ENCODE measurements at regions not wholly inside any gene's neighbourhood (a gene's known extent, or its start where the extent isn't known, plus 50 kb on each side); places are given as distances from the start of the nearest gene placed in this dataset.
A peak's percentile ranks its signal among the peaks of the same experiment; 100 is the strongest.
"Not testable (repeated sequence)": the region's sequence is repeated elsewhere in the genome, so short reads cannot be mapped to it uniquely, and the experiment has no call there.

DNA sequence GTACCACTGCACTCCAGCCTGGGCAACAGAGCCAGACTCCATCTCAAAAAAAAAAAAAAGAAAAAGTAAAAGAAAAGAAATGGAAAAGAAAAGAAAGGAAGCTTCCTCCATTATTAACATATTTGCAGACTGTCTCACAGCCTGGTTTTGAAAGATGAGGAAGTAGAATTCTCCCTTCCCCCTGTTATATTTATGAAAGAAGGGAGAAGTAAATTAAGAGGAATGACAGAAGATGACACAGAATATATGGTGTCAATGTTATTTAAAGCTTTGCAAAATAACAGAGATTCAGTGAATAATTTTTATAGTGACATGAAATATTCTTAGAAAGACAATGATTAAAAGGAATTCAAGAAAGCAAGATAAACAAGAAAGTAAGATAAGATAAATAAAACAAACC is 83.7 kb upstream of the PRSS16 start:
- no peak for DNase-seq

DNA sequence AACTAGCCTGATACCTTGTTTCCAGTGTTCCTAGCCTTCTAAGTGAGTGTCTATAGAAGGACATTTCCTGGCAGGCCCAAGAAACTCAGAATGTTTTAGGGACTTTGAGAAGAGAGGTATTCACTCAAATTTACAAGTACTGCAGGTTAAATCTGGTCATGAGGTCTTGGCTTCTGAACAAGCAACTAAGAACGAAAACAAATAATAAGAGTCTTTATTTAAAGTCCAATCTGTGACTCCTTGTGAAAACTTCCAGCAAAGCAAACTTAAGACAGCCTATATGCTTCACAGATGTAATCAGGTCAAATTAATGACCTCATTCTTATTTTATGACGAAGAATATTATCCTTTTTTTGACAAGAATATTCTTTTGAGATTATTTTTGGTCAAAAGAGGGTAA is 79.4 kb upstream of the PRSS16 start:
- no peak for DNase-seq

DNA sequence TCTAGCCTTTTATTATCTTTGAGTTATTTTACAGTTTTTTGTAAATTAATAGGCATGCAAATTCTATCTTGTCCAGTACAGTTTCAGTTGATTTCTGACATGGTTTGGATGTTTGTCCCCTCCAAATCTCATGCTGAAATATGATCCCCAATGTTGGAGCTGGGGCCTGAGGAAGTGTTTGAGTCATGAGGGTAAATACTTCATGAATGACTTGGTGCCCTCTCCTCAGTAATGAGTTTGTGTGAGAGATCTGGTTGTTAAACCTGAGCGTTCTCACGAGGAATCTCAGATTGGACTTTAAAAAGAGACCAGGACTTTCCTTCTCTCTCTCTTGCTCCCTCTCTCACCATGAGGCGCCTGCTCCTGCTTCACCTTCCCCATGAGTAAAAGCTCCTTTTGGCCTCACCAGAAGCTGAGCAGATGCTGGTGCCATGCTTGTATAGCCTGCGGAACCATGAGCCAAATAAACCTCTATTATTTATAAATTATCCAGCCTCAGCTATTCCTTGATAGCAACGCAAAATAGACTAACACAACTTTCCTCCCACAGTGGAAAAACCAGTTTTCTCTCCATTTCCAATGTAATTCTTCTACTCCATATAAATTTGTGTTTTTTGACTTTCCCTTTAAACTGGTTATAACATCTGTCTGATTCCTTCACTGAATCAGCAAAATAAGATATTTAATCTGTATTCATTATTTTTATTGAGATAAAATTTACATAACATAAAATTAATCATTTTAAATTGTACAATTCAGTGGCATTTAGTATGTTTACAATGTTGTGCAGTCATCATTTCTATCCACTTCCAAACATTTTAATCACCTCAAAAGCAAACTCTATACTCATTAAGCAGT is 78.7 kb upstream of the PRSS16 start:
- DNase-seq = no peak

DNA sequence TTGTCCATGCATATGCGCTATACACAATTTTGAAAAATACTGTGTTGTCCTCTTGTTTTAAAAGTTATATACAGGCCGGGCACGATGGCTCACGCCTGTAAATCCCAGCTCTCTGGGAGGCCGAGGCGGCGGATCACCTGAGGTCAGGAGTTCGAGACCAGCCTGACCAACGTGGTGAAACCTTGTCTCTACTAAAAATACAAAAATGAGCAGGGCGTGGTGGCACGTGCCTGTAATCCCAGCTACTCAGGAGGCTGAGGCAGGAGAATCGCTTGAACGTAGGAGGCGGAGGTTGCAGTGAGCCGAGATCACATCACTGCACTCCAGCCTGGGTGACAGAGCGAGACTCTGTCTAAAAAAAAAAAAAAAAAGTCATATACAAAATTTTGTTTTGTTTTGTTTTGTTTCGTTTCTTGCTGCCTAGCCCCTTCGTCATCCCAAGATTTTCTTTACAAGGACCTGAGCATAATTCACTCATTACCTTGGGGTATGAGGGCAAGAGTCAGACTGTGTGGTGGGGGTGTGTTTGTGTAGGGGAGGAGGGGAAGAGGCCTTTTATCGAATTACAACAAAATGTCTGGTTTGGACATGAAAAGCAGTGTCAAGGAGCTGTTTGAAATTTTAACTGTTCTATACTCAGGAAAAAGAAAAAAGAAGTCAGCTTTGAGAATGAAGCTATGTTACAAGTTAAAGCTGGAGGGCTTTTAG is 74.8 kb upstream of the PRSS16 start:
- DNase-seq = not testable (repeated sequence)

GRCh38 chr6:27173232-27173601 is 74.3 kb upstream of the PRSS16 start:
- not testable (repeated sequence) for DNase-seq

DNA sequence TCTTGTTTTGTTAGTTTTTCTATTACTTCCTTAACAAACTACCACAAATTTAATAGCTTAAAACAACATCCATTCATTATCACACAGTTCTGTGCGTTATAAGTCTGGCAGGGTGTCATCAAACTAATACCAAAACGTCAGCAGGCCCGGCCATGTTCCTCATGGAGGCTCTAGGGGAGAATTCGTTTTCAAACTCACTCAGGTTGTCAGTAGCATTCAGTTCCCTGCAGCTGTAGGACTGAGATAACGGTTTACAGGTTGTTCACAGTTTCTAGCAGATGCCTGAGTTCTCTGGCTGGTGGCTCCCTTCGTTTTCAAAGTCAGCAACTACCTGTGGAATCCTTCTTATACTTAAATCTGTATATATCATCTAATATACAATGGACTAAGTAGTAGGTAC is 72.5 kb upstream of the PRSS16 start:
- DNase-seq = no peak

GRCh38 chr6:27176096-27176495 is 71.4 kb upstream of the PRSS16 start:
- no peak for DNase-seq

GRCh38 chr6:27176523-27177484 is 70.7 kb upstream of the PRSS16 start:
- DNase-seq = peak; percentile 65

DNA sequence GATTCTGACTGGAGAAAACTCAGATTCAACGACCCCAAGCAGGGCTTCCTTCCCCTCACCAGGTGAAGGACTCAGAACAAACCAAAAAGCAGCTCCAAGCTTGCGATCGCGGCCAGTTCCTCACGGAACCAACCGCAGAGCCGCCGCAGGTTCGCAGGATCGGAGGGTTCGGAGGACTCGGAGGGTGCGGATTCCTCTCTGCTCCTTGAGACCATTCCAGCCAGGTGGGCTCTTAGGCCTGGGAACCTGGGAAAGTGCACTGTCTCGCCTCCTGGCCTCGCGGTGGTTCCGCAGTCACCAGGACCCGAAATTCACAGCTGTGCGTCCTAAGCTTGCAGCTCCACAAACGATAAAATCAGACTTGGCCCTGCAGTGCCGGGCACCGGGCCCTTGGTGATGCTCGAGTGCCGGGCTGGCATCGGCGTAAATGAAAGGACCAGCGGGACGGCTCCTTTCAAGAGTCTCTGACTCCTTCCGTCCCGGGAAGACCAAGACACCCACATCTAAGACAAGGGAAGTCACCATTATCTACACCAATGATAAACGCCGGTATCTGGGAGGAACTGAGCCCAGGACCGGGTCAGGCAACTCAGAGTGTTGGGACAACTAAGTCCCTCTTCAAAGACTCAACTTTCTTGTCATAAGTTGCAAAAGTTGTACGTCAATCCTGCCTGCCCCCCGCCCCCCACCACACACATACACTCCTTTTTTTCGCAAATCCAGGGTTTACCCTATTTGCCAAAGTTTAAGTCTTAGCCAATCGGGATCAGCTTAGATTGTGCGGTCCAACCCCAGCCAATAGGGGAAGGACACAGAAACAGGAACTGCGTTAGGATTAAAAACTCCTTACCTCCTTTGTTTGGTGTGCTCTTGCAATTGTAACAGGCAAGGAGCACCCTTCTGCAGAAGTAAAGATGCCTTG is 69.8 kb upstream of the PRSS16 start:
- DNase-seq = peak; percentile 87

DNA sequence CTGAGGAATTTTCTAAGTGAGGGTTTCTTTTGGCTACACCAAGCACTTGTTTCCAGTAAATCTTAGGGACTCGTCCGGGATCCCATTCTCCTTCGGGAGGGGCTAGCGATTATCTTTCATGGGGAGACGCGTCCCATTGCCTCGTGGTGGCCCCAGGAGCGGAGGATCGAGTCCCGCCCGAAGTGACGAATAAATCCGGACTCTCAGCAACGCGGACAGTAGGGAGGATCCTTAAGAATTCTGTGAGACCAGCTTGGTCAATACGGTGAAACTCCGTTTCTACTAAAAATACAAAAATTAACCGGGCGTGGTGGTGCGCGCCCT is 69.1 kb upstream of the PRSS16 start:
- DNase-seq = no peak

DNA sequence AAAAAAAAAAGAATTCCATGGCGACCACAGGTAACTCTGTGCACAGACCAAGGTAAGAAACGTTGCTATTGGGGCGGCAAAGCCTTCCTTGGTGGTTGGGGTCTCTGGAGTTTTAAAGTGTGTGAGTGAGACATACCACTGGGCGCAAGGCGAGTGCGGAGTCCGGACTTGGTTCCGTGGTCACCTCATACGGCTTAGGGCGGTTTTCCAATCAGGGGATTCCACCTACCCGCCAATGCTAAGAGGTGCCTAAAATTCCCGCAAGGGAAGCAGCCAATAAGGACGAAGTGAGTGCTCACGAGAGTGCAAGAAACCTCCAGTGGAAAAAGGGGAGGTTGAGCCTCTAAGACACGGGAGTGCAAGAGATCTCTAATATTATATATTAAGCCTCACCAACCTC is 68.6 kb upstream of the PRSS16 start:
- DNase-seq = no peak

- DNase-seq = no peak
These were observed 64.3 kb upstream of the PRSS16 start for GRCh38 chr6:27183060-27183832.

GRCh38 chr6:27187231-27188060 is 60.1 kb upstream of the PRSS16 start:
- DNase-seq = no peak

DNA sequence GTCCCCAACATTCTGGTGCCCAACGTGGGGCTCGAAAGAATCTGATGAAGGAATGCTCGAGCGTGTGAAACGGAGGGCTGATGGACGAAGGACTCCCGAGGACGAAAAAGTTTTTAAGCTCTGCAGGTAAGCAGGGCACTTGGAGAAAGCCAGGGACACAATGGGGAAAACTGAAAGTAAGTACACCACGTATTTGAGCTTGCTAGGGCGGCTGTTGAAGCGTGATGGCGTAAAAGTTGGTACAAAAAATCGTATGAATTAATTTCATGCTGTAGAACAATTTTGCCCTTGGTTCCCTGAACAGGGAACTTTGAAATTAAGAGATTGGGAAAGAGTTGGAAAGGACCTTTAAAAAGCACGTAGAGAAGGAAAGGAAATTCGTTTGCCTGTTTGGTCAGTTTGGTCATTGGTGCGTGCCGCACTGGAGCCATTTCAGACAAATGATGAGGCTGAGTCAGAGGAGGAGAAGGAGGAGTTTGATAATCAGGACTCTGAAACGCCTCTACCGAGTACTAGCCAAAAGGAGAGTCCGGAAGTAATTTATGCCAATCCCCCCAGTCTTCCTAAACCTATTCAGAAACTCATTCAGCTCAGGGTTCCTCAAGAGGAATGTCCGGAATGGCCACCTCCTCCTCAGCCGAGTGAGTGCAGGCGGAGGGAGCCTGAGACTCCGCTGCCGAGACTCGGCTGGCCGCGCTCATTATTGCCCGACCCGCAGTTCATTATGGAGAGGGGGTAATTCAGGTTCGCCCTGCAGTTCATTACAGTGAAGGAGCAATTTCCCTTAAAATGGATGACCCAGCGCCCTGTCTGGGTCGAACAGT is 59.2 kb upstream of the PRSS16 start:
- peak; percentile 66 for DNase-seq

GRCh38 chr6:27188885-27189418 is 58.5 kb upstream of the PRSS16 start:
- peak; percentile 85 for DNase-seq

- DNase-seq = no peak
These were observed 57.4 kb upstream of the PRSS16 start for GRCh38 chr6:27190126-27190525.

- DNase-seq = not testable (repeated sequence)
These were observed 53.0 kb upstream of the PRSS16 start for GRCh38 chr6:27194453-27194852.

GRCh38 chr6:27195547-27195946 is 52.0 kb upstream of the PRSS16 start:
- DNase-seq = not testable (repeated sequence)

All from activated CD4-positive, alpha-beta T cell treated with anti-CD3 and anti-CD28 coated beads, Interleukin-2, Interleukin-6, amounts not matched to agents 100 ng/mL and 50 ng/mL, durations not matched to agents 16 hours and 8 hours (primary cell).